Calu3 (cell line): ENCODE measurements at regions not wholly inside any gene's neighbourhood (a gene's known extent, or its start where the extent isn't known, plus 50 kb on each side); places are given as distances from the start of the nearest gene placed in this dataset.

ENCODE experiments used
- BruUV-seq: library from RNA; stranded (reverse); fragments of 400-500 nt; replicated peaks from 2 replicates; lab custom pipeline; 2021; lab: Mats Ljungman, UMichigan
- CTCF ChIA-PET: fragments of 300-600 bp; sonication (Branson Sonifier 250); formaldehyde crosslinking; loops from one replicate; lab custom pipeline; 2022; ENCODE audit warnings: antibody characterized with exemption; lab: Charles Lee
- DNase-seq: peaks from one replicate; pipeline ENCODE4 v3.0.0; 2022
- H3K27ac Mint-ChIP-seq: one replicate; pipeline ENCODE4 v1.8.0; 2022; ENCODE audit warnings: mixed read lengths; ENCODE audit not compliant: unreplicated experiment
- H3K27me3 Mint-ChIP-seq: one replicate; pipeline ENCODE4 v1.8.0; 2022; ENCODE audit warnings: mixed read lengths; ENCODE audit not compliant: unreplicated experiment
- H3K36me3 Mint-ChIP-seq: one replicate; pipeline ENCODE4 v1.8.0; 2022; ENCODE audit warnings: mild to moderate bottlenecking, moderate library complexity, mixed read lengths; ENCODE audit not compliant: insufficient read depth, unreplicated experiment
- H3K4me1 Mint-ChIP-seq: one replicate; pipeline ENCODE4 v1.8.0; 2022; ENCODE audit warnings: mild to moderate bottlenecking, low read depth, mixed read lengths; ENCODE audit not compliant: unreplicated experiment
- H3K4me3 Mint-ChIP-seq: one replicate; pipeline ENCODE4 v1.8.0; 2022; ENCODE audit warnings: mild to moderate bottlenecking, low read depth, moderate library complexity, mixed read lengths; ENCODE audit not compliant: unreplicated experiment
- H3K9me3 Mint-ChIP-seq: one replicate; pipeline ENCODE4 v1.8.0; 2022; ENCODE audit warnings: low read depth, mixed read lengths; ENCODE audit not compliant: unreplicated experiment
- CTCF ChIP-seq: fragments of 200-600 bp; IDR thresholded peaks from one replicate; pipeline ENCODE4 v1.8.0; 2022; ENCODE audit warnings: antibody characterized with exemption; ENCODE audit not compliant: unreplicated experiment
- intact Hi-C: fragments of 100-400 bp; cut with micrococcal nuclease; formaldehyde crosslinking; loops from one replicate; pipeline ENCODE4 v1.10.0; 2022; ENCODE audit not compliant: unreplicated experiment

GRCh38 chr6:112770308-112770707, 423.2 kb downstream of the RFPL4B start:
- CTCF ChIA-PET = no interaction called here
- Mint-ChIP-seq H3K27me3 (no peaks in the 10 kb centered on the region), H3K4me1 (no peaks in the 10 kb centered on the region), H3K36me3 (no peaks in the 10 kb centered on the region), H3K27ac (no peak overlapping the region), H3K4me3 (no peak overlapping the region), H3K9me3 (peaks cover 5% of the 10 kb centered on the region)
- TF ChIP-seq CTCF = no peak
- intact Hi-C loops = no loop called here
- no TSS peak for BruUV-seq
- no peak for DNase-seq

- Mint-ChIP-seq H3K36me3 (no peaks in the 10 kb centered on the region), H3K4me1 (no peaks in the 10 kb centered on the region), H3K9me3 (peaks cover 5% of the 10 kb centered on the region), H3K27me3 (no peaks in the 10 kb centered on the region), H3K4me3 (no peak overlapping the region), H3K27ac (no peak overlapping the region)
- CTCF ChIA-PET = no interaction called here
- TF ChIP-seq CTCF = no peak
- DNase-seq = no peak
- no TSS peak for BruUV-seq
- intact Hi-C loops = no loop called here
These were observed 426.1 kb downstream of the RFPL4B start for GRCh38 chr6:112773187-112773586.

- Mint-ChIP-seq H3K36me3 (no peaks in the 10 kb centered on the region), H3K4me1 (no peaks in the 10 kb centered on the region), H3K4me3 (no peak overlapping the region), H3K9me3 (no peaks in the 10 kb centered on the region), H3K27me3 (no peaks in the 10 kb centered on the region), H3K27ac (no peak overlapping the region)
- no peak for DNase-seq
- CTCF ChIA-PET = interaction anchor here (0.8 kb wide), 1 partner anchor 26 kb away, joined by 3 read pairs; no protein-coding TSS in a partner anchor
- intact Hi-C loops = no loop called here
- no peak for TF ChIP-seq CTCF
- no TSS peak for BruUV-seq
These were observed 427.2 kb downstream of the RFPL4B start for GRCh38 chr6:112774319-112774718.

GRCh38 chr6:112780498-112781096, 433.5 kb downstream of the RFPL4B start:
- DNase-seq = peak; percentile 76
- Mint-ChIP-seq H3K27ac (no peak overlapping the region), H3K27me3 (no peaks in the 10 kb centered on the region), H3K36me3 (no peaks in the 10 kb centered on the region), H3K9me3 (no peaks in the 10 kb centered on the region), H3K4me1 (no peaks in the 10 kb centered on the region), H3K4me3 (no peak overlapping the region)
- TF ChIP-seq CTCF = peak; percentile 73
- intact Hi-C loops = loop anchor here (1.0 to 10.0 kb wide), 5 partner anchors 344 to 1129 kb away; no protein-coding TSS in a partner anchor
- CTCF ChIA-PET = no interaction called here
- BruUV-seq = no TSS peak
